Hepatocyte (in vitro differentiated cells): ENCODE measurements at regions not wholly inside any gene's neighbourhood (a gene's known extent, or its start where the extent isn't known, plus 50 kb on each side); places are given as distances from the start of the nearest gene placed in this dataset.

Source experiments
- DNase-seq: peaks from one replicate; pipeline ENCODE4 v3.0.0-alpha.2; 2016; ENCODE audit warnings: low spot score
- H2AFZ ChIP-seq: fragments of 200-600 bp; sonication (generic); 2 replicates; pipeline ENCODE4 v1.6.0; 2016; ENCODE audit warnings: antibody characterized with exemption, mild to moderate bottlenecking
- H3K27ac ChIP-seq: fragments of 200-600 bp; sonication (generic); 2 replicates; pipeline ENCODE4 v1.5.1; 2016; ENCODE audit warnings: mild to moderate bottlenecking
- H3K27me3 ChIP-seq: fragments of 200-600 bp; sonication (generic); 2 replicates; pipeline ENCODE4 v1.6.1; 2016
- H3K36me3 ChIP-seq: fragments of 200-600 bp; sonication (generic); replicated peaks from 2 replicates; pipeline ENCODE4 v1.5.1; 2016; ENCODE audit warnings: low read depth; ENCODE audit not compliant: insufficient read depth
- H3K4me1 ChIP-seq: fragments of 200-600 bp; sonication (generic); 2 replicates; pipeline ENCODE4 v1.5.1; 2016; ENCODE audit warnings: mild to moderate bottlenecking, moderate library complexity; ENCODE audit not compliant: insufficient read depth
- H3K4me2 ChIP-seq: fragments of 200-600 bp; sonication (generic); 2 replicates; pipeline ENCODE4 v1.6.0; 2016
- H3K4me3 ChIP-seq: fragments of 200-600 bp; sonication (generic); 2 replicates; pipeline ENCODE4 v1.5.1; 2016; ENCODE audit warnings: mild to moderate bottlenecking
- H3K79me2 ChIP-seq: fragments of 200-600 bp; sonication (generic); 2 replicates; pipeline ENCODE4 v1.6.0; 2017; ENCODE audit warnings: mild to moderate bottlenecking
- H3K9me2 ChIP-seq: fragments of 200-600 bp; sonication (generic); replicated peaks from 2 replicates; pipeline ENCODE4 v1.6.0; 2017; ENCODE audit warnings: mild to moderate bottlenecking; ENCODE audit not compliant: insufficient read depth
- H3K9me3 ChIP-seq: fragments of 200-600 bp; sonication (generic); 2 replicates; pipeline ENCODE4 v1.5.1; 2016; ENCODE audit warnings: low read depth, mild to moderate bottlenecking
- H4K20me1 ChIP-seq: fragments of 200-600 bp; sonication (generic); 2 replicates; pipeline ENCODE4 v1.6.0; 2016; ENCODE audit warnings: mild to moderate bottlenecking; ENCODE audit not compliant: insufficient read depth, poor library complexity, severe bottlenecking
- CTCF ChIP-seq: fragments of 200-600 bp; sonication (generic); IDR thresholded peaks from 2 replicates; pipeline ENCODE4 v1.5.1; 2016; ENCODE audit warnings: antibody characterized with exemption, mild to moderate bottlenecking; ENCODE audit not compliant: poor library complexity
- EZH2 ChIP-seq: fragments of 200-600 bp; sonication (generic); IDR thresholded peaks from 2 replicates; pipeline ENCODE4 v1.6.1; 2016; ENCODE audit warnings: antibody characterized with exemption, mild to moderate bottlenecking, borderline replicate concordance
- EZH2phosphoT487 ChIP-seq: fragments of 200-600 bp; sonication (generic); IDR thresholded peaks from one replicate; pipeline ENCODE4 v1.6.1; 2018; ENCODE audit warnings: antibody characterized with exemption, mild to moderate bottlenecking, low read depth, moderate library complexity; ENCODE audit not compliant: unreplicated experiment, severe bottlenecking
- WGBS: methylation state at CpG from one replicate; pipeline ENCODE4 v1.1.6; 2016; ENCODE audit warnings: low lambda C conversion rate; ENCODE audit errors: missing lambda C conversion rate; 5-methylcytosine and 5-hydroxymethylcytosine counted together

DNA sequence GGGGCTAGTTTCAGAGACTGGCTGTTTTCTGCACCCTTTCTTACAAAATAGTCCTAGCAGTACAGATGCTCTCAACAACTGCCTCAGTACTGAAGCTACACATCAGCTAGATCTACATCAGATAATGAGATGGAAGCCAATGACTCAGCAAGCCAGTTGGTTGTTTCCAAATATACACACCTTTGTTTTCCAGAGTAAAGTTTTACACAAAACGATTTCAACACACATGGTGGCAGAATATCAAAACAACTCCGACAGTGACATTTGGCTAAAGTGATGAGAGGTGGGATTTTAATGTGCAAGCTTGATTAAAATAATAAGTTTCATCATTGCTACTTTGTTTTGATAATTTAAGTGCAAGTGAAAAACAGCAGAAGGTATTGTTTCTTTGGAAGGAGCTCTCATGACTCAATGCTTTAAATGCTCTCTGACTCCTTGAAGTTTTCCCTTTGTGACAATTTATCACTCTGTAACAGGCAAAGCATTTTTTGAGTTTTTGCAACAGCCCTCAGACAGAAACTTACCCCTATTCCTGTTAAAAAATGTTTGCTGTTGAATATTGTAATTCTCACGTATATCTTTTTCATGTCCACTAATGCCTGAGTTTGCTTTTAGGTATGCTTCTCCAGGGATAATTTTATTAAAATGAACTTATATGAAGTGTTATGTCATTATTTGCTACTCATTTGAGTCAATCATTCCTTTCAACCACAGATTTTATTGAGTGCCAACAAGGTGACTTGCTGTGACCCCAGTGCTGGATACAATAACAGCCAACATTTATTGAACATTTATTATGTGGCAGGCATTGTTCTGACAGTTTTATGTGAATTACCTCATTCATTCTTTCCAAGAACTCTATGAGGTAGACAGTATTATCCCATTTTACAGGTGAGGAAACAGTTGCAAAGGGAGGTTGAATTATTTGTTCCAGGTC lies 882.0 kb downstream of the TFAP2A start:
- no peak for TF ChIP-seq EZH2phosphoT487
- TF ChIP-seq EZH2, result no peak
- TF ChIP-seq CTCF, result no peak
- no peaks in the 10 kb centered on the region for H3K27me3 ChIP-seq
- WGBS, result 74% methylated on average over 3 of the region's 3 CpGs

GRCh38 chr6:9527679-9528286 lies 887.1 kb downstream of the TFAP2A start:
- Histone ChIP-seq H3K4me2 (no peak overlapping the region), H2AFZ (no peak overlapping the region), H3K36me3 (no peaks in the 10 kb centered on the region), H3K79me2 (no peaks in the 10 kb centered on the region), H3K4me1 (no peaks in the 10 kb centered on the region), H3K27me3 (no peaks in the 10 kb centered on the region), H3K4me3 (no peak overlapping the region), H3K9me3 (no peaks in the 10 kb centered on the region), H4K20me1 (no peaks in the 10 kb centered on the region), H3K9me2 (no peaks in the 10 kb centered on the region), H3K27ac (no peak overlapping the region)
- DNase-seq, result peak; percentile 8
- TF ChIP-seq EZH2, result no peak
- no peak for TF ChIP-seq CTCF
- no peak for TF ChIP-seq EZH2phosphoT487
- WGBS, result 54% methylated on average over 4 of the region's 4 CpGs

More for the DNA sequence above, 882.0 kb downstream of the TFAP2A start:
- Histone ChIP-seq H3K4me1 (no peaks in the 10 kb centered on the region), H3K79me2 (no peaks in the 10 kb centered on the region), H3K9me3 (no peaks in the 10 kb centered on the region), H2AFZ (no peak overlapping the region), H3K4me2 (no peak overlapping the region), H4K20me1 (no peaks in the 10 kb centered on the region), H3K36me3 (no peaks in the 10 kb centered on the region), H3K27ac (no peak overlapping the region), H3K4me3 (no peak overlapping the region), H3K9me2 (no peaks in the 10 kb centered on the region)
- DNase-seq, result no peak

- H3K9me3 ChIP-seq, result no peaks in the 10 kb centered on the region
- no peak overlapping the region for H2AFZ ChIP-seq
- TF ChIP-seq CTCF (no peak), EZH2phosphoT487 (no peak), EZH2 (no peak)
- H3K79me2 ChIP-seq, result no peaks in the 10 kb centered on the region
- H4K20me1 ChIP-seq, result no peaks in the 10 kb centered on the region
- H3K36me3 ChIP-seq, result no peaks in the 10 kb centered on the region
- H3K27me3 ChIP-seq, result no peaks in the 10 kb centered on the region
- peak; percentile 48 for DNase-seq
- no peaks in the 10 kb centered on the region for H3K4me1 ChIP-seq
- peak overlapping the region; percentile 48 for H3K27ac ChIP-seq
- no peaks in the 10 kb centered on the region for H3K9me2 ChIP-seq
- H3K4me2 ChIP-seq, result no peak overlapping the region
- H3K4me3 ChIP-seq, result no peak overlapping the region
Observed at GRCh38 chr6:9523462-9523861, 891.4 kb downstream of the TFAP2A start.
